ENCODE measurements at regions not wholly inside any gene's neighbourhood (a gene's known extent, or its start where the extent isn't known, plus 50 kb on each side); places are given as distances from the start of the nearest gene placed in this dataset.

GRCh38 chr3:95899911-95900310 is 914.5 kb upstream of the EPHA6 start:
- Histone ChIP-seq H3K4me3 (ENCODE audit: low read length) (no peak overlapping the region), H3K9me3 (replicated peaks; ENCODE audit: low read length) (peaks cover 3% of the 10 kb centered on the region), H3K4me2 (ENCODE audit: low read length) (no peak overlapping the region), H3K9ac (ENCODE audit: low read depth, low read length) (no peak overlapping the region), H3K4me1 (ENCODE audit: control insufficient read depth, insufficient read depth, low read length) (no peaks in the 10 kb centered on the region), H3K27me3 (ENCODE audit: control insufficient read depth, insufficient read depth, low read length) (no peaks in the 10 kb centered on the region), H3K36me3 (ENCODE audit: insufficient read depth, low read length) (no peaks in the 10 kb centered on the region)

- Histone ChIP-seq H3K4me2 (ENCODE audit: low read length) (no peak overlapping the region), H3K9ac (ENCODE audit: low read depth, low read length) (no peak overlapping the region), H3K27me3 (ENCODE audit: control insufficient read depth, insufficient read depth, low read length) (no peaks in the 10 kb centered on the region), H3K4me1 (ENCODE audit: control insufficient read depth, insufficient read depth, low read length) (no peaks in the 10 kb centered on the region), H3K36me3 (ENCODE audit: insufficient read depth, low read length) (no peaks in the 10 kb centered on the region), H3K9me3 (replicated peaks; ENCODE audit: low read length) (peaks cover 3% of the 10 kb centered on the region), H3K4me3 (ENCODE audit: low read length) (no peak overlapping the region)
Observed at GRCh38 chr3:95901948-95902347, 912.4 kb upstream of the EPHA6 start.

- Histone ChIP-seq H3K4me1 (ENCODE audit: control insufficient read depth, insufficient read depth, low read length) (no peaks in the 10 kb centered on the region), H3K36me3 (ENCODE audit: insufficient read depth, low read length) (no peaks in the 10 kb centered on the region), H3K4me2 (ENCODE audit: low read length) (no peak overlapping the region), H3K27me3 (ENCODE audit: control insufficient read depth, insufficient read depth, low read length) (no peaks in the 10 kb centered on the region), H3K9ac (ENCODE audit: low read depth, low read length) (no peak overlapping the region), H3K4me3 (ENCODE audit: low read length) (no peak overlapping the region), H3K9me3 (replicated peaks; ENCODE audit: low read length) (no peaks in the 10 kb centered on the region)
Observed at GRCh38 chr3:95905182-95905581, 909.2 kb upstream of the EPHA6 start.

- H3K4me2 ChIP-seq (ENCODE audit: low read length): no peak overlapping the region
- peaks cover 22% of the 10 kb centered on the region for H3K9me3 ChIP-seq (replicated peaks; ENCODE audit: low read length)
- H3K4me1 ChIP-seq (ENCODE audit: control insufficient read depth, insufficient read depth, low read length): no peaks in the 10 kb centered on the region
- no peaks in the 10 kb centered on the region for H3K27me3 ChIP-seq (ENCODE audit: control insufficient read depth, insufficient read depth, low read length)
- no peaks in the 10 kb centered on the region for H3K36me3 ChIP-seq (ENCODE audit: insufficient read depth, low read length)
- no peak overlapping the region for H3K4me3 ChIP-seq (ENCODE audit: low read length)
- H3K9ac ChIP-seq (ENCODE audit: low read depth, low read length): no peak overlapping the region
Observed at GRCh38 chr3:95911767-95912166, 902.6 kb upstream of the EPHA6 start.

GRCh38 chr3:95923496-95924210 is 890.7 kb upstream of the EPHA6 start:
- no peak overlapping the region for H3K4me2 ChIP-seq (ENCODE audit: low read length)
- no peaks in the 10 kb centered on the region for H3K4me1 ChIP-seq (ENCODE audit: control insufficient read depth, insufficient read depth, low read length)
- H3K4me3 ChIP-seq (ENCODE audit: low read length): no peak overlapping the region
- no peaks in the 10 kb centered on the region for H3K9me3 ChIP-seq (replicated peaks; ENCODE audit: low read length)
- H3K36me3 ChIP-seq (ENCODE audit: insufficient read depth, low read length): no peaks in the 10 kb centered on the region
- H3K9ac ChIP-seq (ENCODE audit: low read depth, low read length): no peak overlapping the region
- no peaks in the 10 kb centered on the region for H3K27me3 ChIP-seq (ENCODE audit: control insufficient read depth, insufficient read depth, low read length)

GRCh38 chr3:95926904-95927501 is 887.4 kb upstream of the EPHA6 start:
- H3K9me3 ChIP-seq (replicated peaks; ENCODE audit: low read length): no peaks in the 10 kb centered on the region
- H3K4me2 ChIP-seq (ENCODE audit: low read length): no peak overlapping the region
- no peaks in the 10 kb centered on the region for H3K27me3 ChIP-seq (ENCODE audit: control insufficient read depth, insufficient read depth, low read length)
- H3K36me3 ChIP-seq (ENCODE audit: insufficient read depth, low read length): no peaks in the 10 kb centered on the region
- no peak overlapping the region for H3K9ac ChIP-seq (ENCODE audit: low read depth, low read length)
- no peak overlapping the region for H3K4me3 ChIP-seq (ENCODE audit: low read length)
- no peaks in the 10 kb centered on the region for H3K4me1 ChIP-seq (ENCODE audit: control insufficient read depth, insufficient read depth, low read length)

- Histone ChIP-seq H3K36me3 (ENCODE audit: insufficient read depth, low read length) (no peaks in the 10 kb centered on the region), H3K9ac (ENCODE audit: low read depth, low read length) (no peak overlapping the region), H3K4me3 (ENCODE audit: low read length) (no peak overlapping the region), H3K4me2 (ENCODE audit: low read length) (no peak overlapping the region), H3K9me3 (replicated peaks; ENCODE audit: low read length) (no peaks in the 10 kb centered on the region), H3K27me3 (ENCODE audit: control insufficient read depth, insufficient read depth, low read length) (no peaks in the 10 kb centered on the region), H3K4me1 (ENCODE audit: control insufficient read depth, insufficient read depth, low read length) (no peaks in the 10 kb centered on the region)
Observed at GRCh38 chr3:95934181-95934580, 880.2 kb upstream of the EPHA6 start.

- Histone ChIP-seq H3K27me3 (ENCODE audit: control insufficient read depth, insufficient read depth, low read length) (no peaks in the 10 kb centered on the region), H3K4me3 (ENCODE audit: low read length) (no peak overlapping the region), H3K9ac (ENCODE audit: low read depth, low read length) (no peak overlapping the region), H3K36me3 (ENCODE audit: insufficient read depth, low read length) (no peaks in the 10 kb centered on the region), H3K4me2 (ENCODE audit: low read length) (no peak overlapping the region), H3K4me1 (ENCODE audit: control insufficient read depth, insufficient read depth, low read length) (no peaks in the 10 kb centered on the region), H3K9me3 (replicated peaks; ENCODE audit: low read length) (peaks cover 2% of the 10 kb centered on the region)
Observed at GRCh38 chr3:95939235-95939809, 875.1 kb upstream of the EPHA6 start.

GRCh38 chr3:95965704-95966336 is 848.6 kb upstream of the EPHA6 start:
- H3K9me3 ChIP-seq (replicated peaks; ENCODE audit: low read length): peaks cover 3% of the 10 kb centered on the region
- no peaks in the 10 kb centered on the region for H3K4me1 ChIP-seq (ENCODE audit: control insufficient read depth, insufficient read depth, low read length)
- H3K4me2 ChIP-seq (ENCODE audit: low read length): no peak overlapping the region
- H3K9ac ChIP-seq (ENCODE audit: low read depth, low read length): no peak overlapping the region
- H3K36me3 ChIP-seq (ENCODE audit: insufficient read depth, low read length): no peaks in the 10 kb centered on the region
- H3K27me3 ChIP-seq (ENCODE audit: control insufficient read depth, insufficient read depth, low read length): no peaks in the 10 kb centered on the region
- H3K4me3 ChIP-seq (ENCODE audit: low read length): no peak overlapping the region

- no peak overlapping the region for H3K9ac ChIP-seq (ENCODE audit: low read depth, low read length)
- H3K27me3 ChIP-seq (ENCODE audit: control insufficient read depth, insufficient read depth, low read length): no peaks in the 10 kb centered on the region
- H3K4me3 ChIP-seq (ENCODE audit: low read length): no peak overlapping the region
- no peak overlapping the region for H3K4me2 ChIP-seq (ENCODE audit: low read length)
- no peaks in the 10 kb centered on the region for H3K4me1 ChIP-seq (ENCODE audit: control insufficient read depth, insufficient read depth, low read length)
- H3K36me3 ChIP-seq (ENCODE audit: insufficient read depth, low read length): no peaks in the 10 kb centered on the region
- no peaks in the 10 kb centered on the region for H3K9me3 ChIP-seq (replicated peaks; ENCODE audit: low read length)
Observed at GRCh38 chr3:95971573-95971972, 842.8 kb upstream of the EPHA6 start.

GRCh38 chr3:95994338-95994737 is 820.1 kb upstream of the EPHA6 start:
- no peak overlapping the region for H3K4me2 ChIP-seq (ENCODE audit: low read length)
- no peak overlapping the region for H3K9ac ChIP-seq (ENCODE audit: low read depth, low read length)

More at GRCh38 chr3:95994338-95994737, 820.1 kb upstream of the EPHA6 start:
- no peaks in the 10 kb centered on the region for H3K27me3 ChIP-seq (ENCODE audit: control insufficient read depth, insufficient read depth, low read length)
- no peaks in the 10 kb centered on the region for H3K36me3 ChIP-seq (ENCODE audit: insufficient read depth, low read length)
- H3K9me3 ChIP-seq (replicated peaks; ENCODE audit: low read length): peaks cover 5% of the 10 kb centered on the region
- no peak overlapping the region for H3K4me3 ChIP-seq (ENCODE audit: low read length)
- H3K4me1 ChIP-seq (ENCODE audit: control insufficient read depth, insufficient read depth, low read length): no peaks in the 10 kb centered on the region

Measured in skeletal muscle satellite cell (primary cell).